ENCODE measurements at regions not wholly inside any gene's neighbourhood (a gene's known extent, or its start where the extent isn't known, plus 50 kb on each side); places are given as distances from the start of the nearest gene placed in this dataset.

DNA sequence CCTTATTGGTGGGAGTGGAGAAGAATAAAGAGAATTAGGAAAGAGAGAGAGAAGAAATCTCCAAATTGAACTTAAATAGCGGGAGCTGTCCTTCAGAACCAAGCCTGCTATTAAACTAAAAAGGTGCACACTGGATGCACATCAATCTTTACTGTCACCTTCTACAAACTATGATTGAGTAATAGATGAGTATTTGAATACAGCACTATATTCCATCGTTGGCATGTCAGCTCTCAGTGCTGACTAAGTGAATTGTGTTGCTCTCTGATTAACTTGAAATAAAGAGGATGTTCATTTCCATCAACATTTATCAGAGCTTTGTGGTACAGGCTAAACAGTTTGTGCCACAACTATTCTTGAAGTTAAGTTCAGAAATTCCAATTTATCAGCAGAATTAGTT lies 143.7 kb upstream of the PABPC4L start:
- Histone ChIP-seq H3K27ac (replicated peaks in 1 of 4) (no peak overlapping the region), H3K36me3 (no peaks in the 10 kb centered on the region), H3K27me3 (no peaks in the 10 kb centered on the region), H3K9me3 (no peaks in the 10 kb centered on the region), H3K4me1 (no peaks in the 10 kb centered on the region), H3K4me3 (no peak overlapping the region)
- whole genome bisulfite sequencing = 85% methylated on average over 2 of the region's 2 CpGs
- TF ChIP-seq EP300 (IDR thresholded peaks at IDR 0.05) = no peak
- no peak for TF ChIP-seq POLR2A (IDR thresholded peaks at IDR 0.05; ENCODE audit: low read depth)
- TF ChIP-seq POLR2AphosphoS5 (IDR thresholded peaks at IDR 0.05) = no peak
- TF ChIP-seq CTCF (IDR thresholded peaks at IDR 0.05) = no peak
- intact Hi-C loops (cut with DNase I) = no loop called here
- no peak for DNase-seq (ENCODE audit: extremely low spot score)

GRCh38 chr4:134343656-134344055 lies 142.1 kb upstream of the PABPC4L start:
- intact Hi-C loops (cut with DNase I) = no loop called here
- Histone ChIP-seq H3K36me3 (no peaks in the 10 kb centered on the region), H3K4me3 (no peak overlapping the region), H3K27ac (replicated peaks in 1 of 4) (no peak overlapping the region), H3K9me3 (no peaks in the 10 kb centered on the region), H3K4me1 (no peaks in the 10 kb centered on the region), H3K27me3 (no peaks in the 10 kb centered on the region)
- TF ChIP-seq POLR2AphosphoS5 (IDR thresholded peaks at IDR 0.05) (no peak), POLR2A (IDR thresholded peaks at IDR 0.05; ENCODE audit: low read depth) (no peak), EP300 (IDR thresholded peaks at IDR 0.05) (no peak), CTCF (IDR thresholded peaks at IDR 0.05) (no peak)
- WGBS = 84% methylated on average over 5 of the region's 5 CpGs
- DNase-seq (ENCODE audit: extremely low spot score) = no peak

DNA sequence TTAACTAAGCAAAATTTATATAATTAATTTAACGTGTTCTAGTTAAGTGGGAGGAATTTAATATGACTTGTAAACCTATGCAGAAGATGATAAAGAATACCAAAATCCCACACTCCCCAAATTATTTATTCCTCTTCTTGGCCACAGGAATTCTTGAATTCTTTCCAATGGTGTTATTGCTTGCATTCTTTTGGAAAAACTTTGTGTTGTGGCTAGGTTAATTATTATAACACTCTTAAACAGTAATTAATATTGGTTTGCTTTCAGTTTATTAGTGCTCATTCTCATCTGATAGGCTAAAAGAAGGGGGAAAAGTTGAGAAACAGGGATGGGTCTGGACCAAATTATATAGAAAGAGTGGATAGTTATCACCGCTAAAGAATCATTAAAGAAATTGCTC lies 141.5 kb upstream of the PABPC4L start:
- Histone ChIP-seq H3K36me3 (no peaks in the 10 kb centered on the region), H3K9me3 (no peaks in the 10 kb centered on the region), H3K27ac (replicated peaks in 1 of 4) (no peak overlapping the region), H3K4me3 (no peak overlapping the region), H3K27me3 (no peaks in the 10 kb centered on the region), H3K4me1 (no peaks in the 10 kb centered on the region)
- WGBS = 0% methylated on average over 2 of the region's 2 CpGs
- no peak for DNase-seq (ENCODE audit: extremely low spot score)
- TF ChIP-seq CTCF (IDR thresholded peaks at IDR 0.05) (no peak), POLR2AphosphoS5 (IDR thresholded peaks at IDR 0.05) (no peak), EP300 (IDR thresholded peaks at IDR 0.05) (no peak), POLR2A (IDR thresholded peaks at IDR 0.05; ENCODE audit: low read depth) (no peak)
- intact Hi-C loops (cut with DNase I) = no loop called here

DNA sequence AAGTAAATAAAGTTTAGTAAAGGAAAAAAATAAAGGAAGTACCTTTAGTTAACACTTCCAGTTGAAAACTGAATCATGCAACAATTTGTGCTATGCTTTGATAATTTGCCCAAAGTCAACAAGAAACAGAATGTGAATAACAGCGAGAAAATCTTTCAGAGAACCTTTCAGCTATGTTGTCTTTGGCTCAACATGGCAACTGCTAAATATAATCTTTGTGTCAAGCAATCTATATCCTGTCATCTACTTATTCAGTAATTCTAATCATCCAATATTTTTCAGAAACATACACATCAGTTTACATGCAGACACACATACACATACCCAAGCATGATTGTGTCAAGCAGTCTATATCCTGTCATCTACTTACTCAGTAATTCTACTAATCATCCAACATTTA lies 136.0 kb upstream of the PABPC4L start:
- Histone ChIP-seq H3K27ac (replicated peaks in 1 of 4) (no peak overlapping the region), H3K9me3 (no peaks in the 10 kb centered on the region)
- intact Hi-C loops (cut with DNase I) = no loop called here

GRCh38 chr4:134328741-134329140 lies 127.2 kb upstream of the PABPC4L start:
- WGBS = 85% methylated on average over 9 of the region's 9 CpGs

More for the DNA sequence above, 136.0 kb upstream of the PABPC4L start:
- Histone ChIP-seq H3K27me3 (no peaks in the 10 kb centered on the region), H3K36me3 (no peaks in the 10 kb centered on the region), H3K4me1 (peaks cover 0 to 8% (median 0%) of the 10 kb centered on the region in 4 donors), H3K4me3 (no peak overlapping the region)
- DNase-seq (ENCODE audit: extremely low spot score) = no peak
- TF ChIP-seq EP300 (IDR thresholded peaks at IDR 0.05) = no peak
- TF ChIP-seq POLR2A (IDR thresholded peaks at IDR 0.05; ENCODE audit: low read depth) = no peak
- WGBS = 36% methylated on average over 1 of the region's 1 CpG

More at GRCh38 chr4:134328741-134329140, 127.2 kb upstream of the PABPC4L start:
- intact Hi-C loops (cut with DNase I) = no loop called here
- H3K4me3 ChIP-seq = no peak overlapping the region
- H3K4me1 ChIP-seq = no peaks in the 10 kb centered on the region
- no peak for DNase-seq (ENCODE audit: extremely low spot score)
- H3K27me3 ChIP-seq = no peaks in the 10 kb centered on the region
- TF ChIP-seq CTCF (IDR thresholded peaks at IDR 0.05) (no peak), POLR2A (IDR thresholded peaks at IDR 0.05; ENCODE audit: low read depth) (no peak), EP300 (IDR thresholded peaks at IDR 0.05) (no peak), POLR2AphosphoS5 (IDR thresholded peaks at IDR 0.05) (no peak)
- H3K27ac ChIP-seq (replicated peaks in 1 of 4) = no peak overlapping the region
- no peaks in the 10 kb centered on the region for H3K36me3 ChIP-seq
- no peaks in the 10 kb centered on the region for H3K9me3 ChIP-seq
